GM12891 (cell line): ENCODE measurements at regions not wholly inside any gene's neighbourhood (a gene's known extent, or its start where the extent isn't known, plus 50 kb on each side); places are given as distances from the start of the nearest gene placed in this dataset.

ENCODE experiments used
- PAX5 ChIP-seq: IDR thresholded peaks from 2 replicates; pipeline ENCODE4 v1.6.1; 2011; ENCODE audit warnings: low read length, moderate library complexity, mild to moderate bottlenecking; ENCODE audit not compliant: insufficient read depth, severe bottlenecking
- POLR2A ChIP-seq: IDR thresholded peaks from 2 replicates; pipeline ENCODE4 v1.6.1; 2011; ENCODE audit warnings: low read depth, low read length, control low read depth
- POLR2AphosphoS5 ChIP-seq: IDR thresholded peaks from 2 replicates; pipeline ENCODE4 v1.6.1; 2011; ENCODE audit warnings: low read depth, low read length, control low read depth
- POU2F2 ChIP-seq: IDR thresholded peaks from 2 replicates; pipeline ENCODE4 v1.6.1; 2011; ENCODE audit warnings: low read depth, mild to moderate bottlenecking, control low read depth, low read length, moderate library complexity
- SPI1 ChIP-seq: IDR thresholded peaks from 2 replicates; pipeline ENCODE4 v1.6.1; 2011; ENCODE audit warnings: low read depth, low read length, control low read depth
- TAF1 ChIP-seq: IDR thresholded peaks from 2 replicates; pipeline ENCODE4 v1.6.1; 2011; ENCODE audit warnings: low read depth, low read length, control low read depth

DNA sequence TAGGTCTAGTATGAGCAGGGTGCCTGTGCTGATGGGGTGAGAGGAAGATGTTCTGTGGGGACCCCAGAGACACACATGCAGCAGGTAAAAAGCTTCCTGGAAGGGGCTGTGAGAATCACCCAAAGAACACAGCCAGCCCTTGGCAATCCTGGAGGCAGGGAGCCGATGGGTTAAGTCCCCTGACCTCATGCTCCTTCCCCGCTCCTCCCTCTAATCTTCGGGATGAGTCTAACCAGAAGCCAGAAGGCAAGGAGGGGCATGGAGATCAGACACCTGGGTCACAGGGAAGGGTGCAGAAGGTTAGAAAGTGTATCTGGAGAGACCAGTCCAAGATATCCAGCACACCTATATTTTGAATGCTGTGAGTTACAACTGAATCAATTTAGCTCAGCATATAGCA is 274.1 kb upstream of the PAPPA start:
- TF ChIP-seq POLR2A (no peak), SPI1 (no peak), TAF1 (no peak), POLR2AphosphoS5 (no peak), POU2F2 (no peak), PAX5 (no peak)
